ENCODE measurements at regions not wholly inside any gene's neighbourhood (a gene's known extent, or its start where the extent isn't known, plus 50 kb on each side); places are given as distances from the start of the nearest gene placed in this dataset.

- TF ChIP-seq, protein P1, sequence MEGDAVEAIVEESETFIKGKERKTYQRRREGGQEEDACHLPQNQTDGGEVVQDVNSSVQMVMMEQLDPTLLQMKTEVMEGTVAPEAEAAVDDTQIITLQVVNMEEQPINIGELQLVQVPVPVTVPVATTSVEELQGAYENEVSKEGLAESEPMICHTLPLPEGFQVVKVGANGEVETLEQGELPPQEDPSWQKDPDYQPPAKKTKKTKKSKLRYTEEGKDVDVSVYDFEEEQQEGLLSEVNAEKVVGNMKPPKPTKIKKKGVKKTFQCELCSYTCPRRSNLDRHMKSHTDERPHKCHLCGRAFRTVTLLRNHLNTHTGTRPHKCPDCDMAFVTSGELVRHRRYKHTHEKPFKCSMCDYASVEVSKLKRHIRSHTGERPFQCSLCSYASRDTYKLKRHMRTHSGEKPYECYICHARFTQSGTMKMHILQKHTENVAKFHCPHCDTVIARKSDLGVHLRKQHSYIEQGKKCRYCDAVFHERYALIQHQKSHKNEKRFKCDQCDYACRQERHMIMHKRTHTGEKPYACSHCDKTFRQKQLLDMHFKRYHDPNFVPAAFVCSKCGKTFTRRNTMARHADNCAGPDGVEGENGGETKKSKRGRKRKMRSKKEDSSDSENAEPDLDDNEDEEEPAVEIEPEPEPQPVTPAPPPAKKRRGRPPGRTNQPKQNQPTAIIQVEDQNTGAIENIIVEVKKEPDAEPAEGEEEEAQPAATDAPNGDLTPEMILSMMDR (IDR thresholded peaks at IDR 0.05): no peak
- TF ChIP-seq CHD2 (IDR thresholded peaks at IDR 0.05; ENCODE audit: low read length, partially characterized antibody): no peak
- no peak for TF ChIP-seq EHMT2 (IDR thresholded peaks at IDR 0.05; ENCODE audit: low read depth)
- TF ChIP-seq, protein P2, sequence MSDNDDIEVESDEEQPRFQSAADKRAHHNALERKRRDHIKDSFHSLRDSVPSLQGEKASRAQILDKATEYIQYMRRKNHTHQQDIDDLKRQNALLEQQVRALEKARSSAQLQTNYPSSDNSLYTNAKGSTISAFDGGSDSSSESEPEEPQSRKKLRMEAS (IDR thresholded peaks at IDR 0.05): no peak
- TF ChIP-seq CBX2 (IDR thresholded peaks at IDR 0.05; ENCODE audit: borderline replicate concordance, low read depth): no peak
- no peak for TF ChIP-seq EP300 (IDR thresholded peaks at IDR 0.05)
- no peak for TF ChIP-seq CEBPB (IDR thresholded peaks at IDR 0.05)
- TF ChIP-seq HOXA7 (CRISPR knock-in tag; IDR thresholded peaks at IDR 0.05): no peak
These were observed 281.7 kb upstream of the ATP5MC3 start for GRCh38 chr2:175463169-175463568.
